IPS-20b (cell line): ENCODE measurements at regions not wholly inside any gene's neighbourhood (a gene's known extent, or its start where the extent isn't known, plus 50 kb on each side); places are given as distances from the start of the nearest gene placed in this dataset.

Experiments used
- H3K27ac ChIP-seq: one replicate; pipeline ENCODE4 v1.5.1; 2013; ENCODE audit warnings: low read length
- H3K27me3 ChIP-seq: 2 replicates; pipeline ENCODE4 v1.6.1; 2013; ENCODE audit warnings: mild to moderate bottlenecking, low read length, inconsistent platforms; ENCODE audit not compliant: insufficient read depth
- H3K36me3 ChIP-seq: 2 replicates; pipeline ENCODE4 v1.6.1; 2013; ENCODE audit warnings: low read depth, mild to moderate bottlenecking, inconsistent platforms, low read length, moderate library complexity; ENCODE audit not compliant: insufficient read depth
- H3K4me1 ChIP-seq: 2 replicates; pipeline ENCODE4 v1.6.1; 2013; ENCODE audit warnings: mild to moderate bottlenecking, control low read depth, inconsistent platforms, low read length, moderate library complexity; ENCODE audit not compliant: insufficient read depth
- H3K4me3 ChIP-seq: 2 replicates; pipeline ENCODE4 v1.5.1; 2013; ENCODE audit warnings: mild to moderate bottlenecking, low read length, inconsistent platforms
- H3K9ac ChIP-seq: 2 replicates; pipeline ENCODE4 v1.6.1; 2013; ENCODE audit warnings: low read depth, mild to moderate bottlenecking, inconsistent platforms, low read length, moderate library complexity
- H3K9me3 ChIP-seq: 2 replicates; pipeline ENCODE4 v1.6.1; 2013; ENCODE audit warnings: mild to moderate bottlenecking, low read depth, low read length, inconsistent platforms; ENCODE audit not compliant: insufficient read depth

DNA sequence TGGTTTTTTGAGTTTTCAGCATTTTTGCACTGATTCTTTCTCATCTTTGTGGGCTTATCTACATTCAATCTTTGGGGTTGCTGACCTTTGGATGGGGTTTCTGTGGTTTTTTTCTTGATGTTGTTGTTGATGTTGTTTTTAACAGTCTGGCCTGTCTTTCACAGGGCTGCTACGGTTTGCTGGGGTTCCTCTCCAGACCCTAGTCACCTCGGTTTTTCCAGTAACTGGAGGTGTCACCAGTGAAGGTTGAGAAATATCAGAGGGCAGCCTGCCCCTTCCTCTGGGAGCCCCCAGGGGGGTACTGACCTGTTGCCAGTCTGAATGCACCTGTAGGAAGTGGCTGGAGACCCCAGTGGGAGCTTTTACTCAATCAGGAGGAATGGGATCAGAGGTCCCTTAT, 365.4 kb downstream of the JRKL start:
- Histone ChIP-seq H3K9ac (no peak overlapping the region), H3K4me3 (no peak overlapping the region), H3K27me3 (no peaks in the 10 kb centered on the region), H3K4me1 (no peaks in the 10 kb centered on the region), H3K9me3 (no peaks in the 10 kb centered on the region), H3K36me3 (no peaks in the 10 kb centered on the region), H3K27ac (no peak overlapping the region)

DNA sequence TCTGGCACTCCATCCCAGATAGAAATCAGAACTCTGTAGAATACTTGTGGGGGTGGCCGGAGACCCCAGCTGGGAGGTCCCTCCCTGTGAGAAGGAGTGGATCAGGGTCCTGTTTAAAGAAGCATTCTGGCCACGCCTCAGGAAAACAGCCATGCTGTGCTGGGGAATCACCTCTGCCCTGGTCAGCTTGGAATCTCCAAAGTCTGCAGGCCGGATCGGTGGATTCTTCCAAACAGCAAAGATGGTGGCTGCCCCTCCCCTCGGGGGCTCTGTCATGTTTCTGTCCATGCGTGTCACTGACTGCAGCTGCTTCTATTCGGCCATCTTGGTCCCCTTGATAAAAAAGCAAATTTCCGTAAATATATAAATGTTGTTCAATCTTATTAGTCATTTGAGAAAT, 365.9 kb downstream of the JRKL start:
- Histone ChIP-seq H3K4me1 (no peaks in the 10 kb centered on the region), H3K27me3 (no peaks in the 10 kb centered on the region), H3K9ac (no peak overlapping the region), H3K4me3 (no peak overlapping the region), H3K36me3 (no peaks in the 10 kb centered on the region), H3K27ac (no peak overlapping the region), H3K9me3 (no peaks in the 10 kb centered on the region)

DNA sequence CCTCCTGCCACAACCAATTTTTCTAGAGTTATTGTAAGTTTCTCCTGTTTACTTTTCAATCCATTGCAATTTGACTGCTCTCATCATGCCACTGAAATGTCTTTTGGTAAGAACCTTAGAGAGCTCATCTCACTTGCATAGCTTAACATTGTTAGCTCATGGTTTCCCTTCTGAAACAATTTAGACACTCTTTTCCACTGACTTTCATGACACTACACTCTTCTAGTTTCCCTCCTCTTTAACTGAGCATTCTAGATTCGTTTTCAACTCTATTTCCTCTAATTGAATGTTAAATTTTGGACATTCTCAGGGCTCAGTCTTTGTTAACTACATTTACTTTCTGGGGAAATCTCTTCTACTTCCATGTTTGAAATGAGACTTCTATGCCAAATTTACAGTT, 369.1 kb downstream of the JRKL start:
- H3K9ac ChIP-seq, result no peak overlapping the region
- no peaks in the 10 kb centered on the region for H3K4me1 ChIP-seq
- no peaks in the 10 kb centered on the region for H3K36me3 ChIP-seq
- H3K27me3 ChIP-seq, result no peaks in the 10 kb centered on the region
- H3K27ac ChIP-seq, result no peak overlapping the region
- no peak overlapping the region for H3K4me3 ChIP-seq
- no peaks in the 10 kb centered on the region for H3K9me3 ChIP-seq

DNA sequence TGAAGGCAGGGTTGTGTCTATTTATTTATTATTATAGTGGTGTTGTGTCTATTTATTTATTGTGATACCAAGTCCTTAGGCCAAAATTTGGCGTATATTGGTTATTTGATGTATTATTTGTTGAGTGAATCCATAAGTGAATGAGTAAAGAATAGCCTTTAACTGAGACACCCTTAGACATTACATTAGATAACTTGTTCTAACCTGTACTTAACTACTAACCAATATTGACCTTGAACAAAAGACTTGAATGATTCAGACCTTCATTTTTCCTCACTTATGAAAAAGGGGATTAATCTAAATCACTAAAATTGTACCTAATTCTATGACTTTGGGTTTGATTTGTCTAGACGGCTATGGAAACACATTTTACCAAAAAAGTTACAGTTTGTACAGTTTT, 370.5 kb downstream of the JRKL start:
- H3K27ac ChIP-seq, result no peak overlapping the region
- H3K36me3 ChIP-seq, result no peaks in the 10 kb centered on the region
- H3K9me3 ChIP-seq, result no peaks in the 10 kb centered on the region
- no peak overlapping the region for H3K9ac ChIP-seq
- no peaks in the 10 kb centered on the region for H3K4me1 ChIP-seq
- no peaks in the 10 kb centered on the region for H3K27me3 ChIP-seq
- no peak overlapping the region for H3K4me3 ChIP-seq

DNA sequence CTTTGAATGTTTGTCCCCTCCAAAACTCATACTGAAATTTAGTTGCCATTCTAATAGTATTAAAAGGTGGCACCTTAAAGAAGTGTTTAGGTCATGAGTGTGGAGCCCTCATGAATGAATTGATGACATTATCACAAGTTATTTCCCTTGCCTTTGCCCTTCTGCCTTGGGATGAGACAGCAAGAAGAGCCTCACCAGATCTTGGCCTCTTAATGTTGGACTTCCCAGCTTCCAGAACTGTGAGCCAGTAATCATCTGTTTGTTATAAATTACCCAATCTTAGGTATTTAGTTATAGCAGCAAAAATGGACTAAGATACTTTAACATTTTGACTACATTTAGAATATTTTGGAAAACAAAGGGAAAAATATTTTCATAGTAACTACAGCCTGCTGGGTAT, 371.0 kb downstream of the JRKL start:
- H3K27me3 ChIP-seq, result no peaks in the 10 kb centered on the region
- H3K36me3 ChIP-seq, result no peaks in the 10 kb centered on the region
- H3K9me3 ChIP-seq, result no peaks in the 10 kb centered on the region
- no peaks in the 10 kb centered on the region for H3K4me1 ChIP-seq
- H3K9ac ChIP-seq, result no peak overlapping the region
- H3K27ac ChIP-seq, result no peak overlapping the region
- H3K4me3 ChIP-seq, result no peak overlapping the region

DNA sequence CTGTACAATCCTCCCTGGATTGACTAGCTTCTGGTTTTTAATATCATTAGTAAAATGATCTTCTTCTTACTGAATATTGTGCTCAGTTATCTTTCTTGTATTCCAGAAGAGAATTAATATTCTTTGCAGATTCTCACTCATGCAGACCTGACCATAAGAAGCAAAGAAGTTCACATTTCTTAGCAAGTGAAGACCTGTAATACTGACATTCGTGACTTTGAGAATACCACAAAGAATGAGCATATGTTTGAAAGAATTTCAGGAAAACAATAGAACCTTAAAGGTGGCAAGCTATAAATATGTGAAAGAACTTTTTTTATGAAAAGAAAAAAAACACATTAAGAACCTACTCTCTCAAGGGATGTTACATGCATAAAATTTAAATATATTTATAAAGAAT, 371.6 kb downstream of the JRKL start:
- Histone ChIP-seq H3K4me3 (no peak overlapping the region), H3K9me3 (no peaks in the 10 kb centered on the region), H3K27me3 (no peaks in the 10 kb centered on the region), H3K27ac (no peak overlapping the region), H3K9ac (no peak overlapping the region), H3K4me1 (no peaks in the 10 kb centered on the region), H3K36me3 (no peaks in the 10 kb centered on the region)

DNA sequence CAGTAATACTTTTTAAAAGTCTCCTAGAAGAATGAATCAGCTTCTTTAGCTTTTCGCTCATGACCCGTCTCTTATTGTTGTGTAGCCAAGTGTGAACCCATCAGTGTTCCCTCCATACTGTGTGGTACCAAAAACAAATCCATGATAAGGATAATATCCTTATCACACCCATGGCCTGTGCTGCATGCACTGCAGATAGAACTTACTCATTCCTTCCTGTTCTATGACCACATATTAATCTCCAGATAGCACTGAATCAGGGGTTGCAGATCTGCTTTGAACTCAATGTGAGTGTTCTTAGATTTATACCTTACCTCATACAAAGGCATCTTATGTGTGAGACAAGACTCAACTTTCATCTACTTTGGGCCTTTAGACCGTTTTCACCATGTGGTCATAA, 373.4 kb downstream of the JRKL start:
- H3K36me3 ChIP-seq, result no peaks in the 10 kb centered on the region
- no peak overlapping the region for H3K27ac ChIP-seq

DNA sequence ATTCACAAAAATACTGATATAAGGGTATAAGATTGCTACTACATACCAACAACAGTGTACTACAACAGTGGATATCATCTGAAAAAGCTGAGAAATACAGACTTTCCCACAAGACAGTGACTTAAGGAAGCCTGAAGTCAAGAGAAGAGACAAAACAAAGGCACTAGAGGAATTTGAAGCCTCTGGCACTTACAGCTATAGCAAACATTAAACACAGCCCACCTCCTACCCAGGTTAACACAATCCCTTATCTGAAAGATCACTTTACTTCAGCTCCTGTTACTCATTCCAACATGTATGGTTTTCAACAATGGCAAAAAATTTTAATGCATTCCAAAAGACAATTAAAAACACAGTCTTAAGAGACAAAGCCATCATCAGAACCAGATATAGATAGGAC, 388.5 kb downstream of the JRKL start:
- Histone ChIP-seq H3K9me3 (no peaks in the 10 kb centered on the region), H3K27ac (no peak overlapping the region), H3K4me1 (no peaks in the 10 kb centered on the region), H3K36me3 (no peaks in the 10 kb centered on the region), H3K27me3 (no peaks in the 10 kb centered on the region), H3K9ac (no peak overlapping the region), H3K4me3 (no peak overlapping the region)

More for the DNA sequence above, 373.4 kb downstream of the JRKL start:
- H3K4me3 ChIP-seq, result no peak overlapping the region
- H3K27me3 ChIP-seq, result no peaks in the 10 kb centered on the region
- no peaks in the 10 kb centered on the region for H3K9me3 ChIP-seq
- H3K4me1 ChIP-seq, result no peaks in the 10 kb centered on the region
- H3K9ac ChIP-seq, result no peak overlapping the region

DNA sequence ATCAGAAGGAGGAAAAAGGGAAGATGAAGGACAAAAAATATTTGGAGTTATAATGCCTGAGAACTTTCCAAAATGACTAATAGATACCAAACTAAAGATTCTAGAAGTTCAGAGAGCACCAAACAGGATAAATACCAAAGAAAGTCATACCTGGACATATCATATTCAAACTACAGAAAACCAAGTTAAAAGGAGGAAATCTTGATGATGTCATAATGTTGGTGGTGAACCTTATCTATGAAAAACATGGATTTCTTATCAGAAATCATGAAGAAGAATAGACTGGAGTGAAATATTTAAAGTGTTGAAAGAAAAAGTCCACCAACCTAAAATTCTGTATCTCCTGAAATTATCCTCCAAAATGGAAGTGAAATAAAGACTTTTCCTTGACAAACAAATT, 389.2 kb downstream of the JRKL start:
- H3K4me3 ChIP-seq, result no peak overlapping the region
- no peaks in the 10 kb centered on the region for H3K36me3 ChIP-seq
- H3K9ac ChIP-seq, result no peak overlapping the region
- no peaks in the 10 kb centered on the region for H3K4me1 ChIP-seq
- no peaks in the 10 kb centered on the region for H3K9me3 ChIP-seq
- H3K27ac ChIP-seq, result no peak overlapping the region
- H3K27me3 ChIP-seq, result no peaks in the 10 kb centered on the region

DNA sequence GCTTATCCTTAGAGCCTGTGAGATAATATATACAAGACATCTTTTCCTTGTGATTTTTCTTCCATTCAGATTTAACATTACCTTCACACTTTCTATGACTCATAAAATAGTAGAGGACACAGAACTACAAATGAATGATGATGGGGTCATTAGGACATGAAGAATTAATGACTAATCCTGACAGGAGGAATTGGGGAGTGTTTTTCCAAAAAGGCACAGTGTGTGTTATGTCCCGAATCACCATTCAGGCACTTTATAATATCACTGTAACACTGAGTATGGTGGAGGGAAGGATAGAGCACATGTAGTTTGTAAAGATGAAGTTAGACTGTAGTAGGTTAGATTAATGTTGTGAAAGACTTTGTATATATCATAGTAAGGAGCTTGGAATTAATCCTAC, 391.3 kb downstream of the JRKL start:
- Histone ChIP-seq H3K9me3 (no peaks in the 10 kb centered on the region), H3K27ac (no peak overlapping the region), H3K4me1 (no peaks in the 10 kb centered on the region), H3K4me3 (no peak overlapping the region), H3K36me3 (no peaks in the 10 kb centered on the region), H3K9ac (no peak overlapping the region), H3K27me3 (no peaks in the 10 kb centered on the region)

DNA sequence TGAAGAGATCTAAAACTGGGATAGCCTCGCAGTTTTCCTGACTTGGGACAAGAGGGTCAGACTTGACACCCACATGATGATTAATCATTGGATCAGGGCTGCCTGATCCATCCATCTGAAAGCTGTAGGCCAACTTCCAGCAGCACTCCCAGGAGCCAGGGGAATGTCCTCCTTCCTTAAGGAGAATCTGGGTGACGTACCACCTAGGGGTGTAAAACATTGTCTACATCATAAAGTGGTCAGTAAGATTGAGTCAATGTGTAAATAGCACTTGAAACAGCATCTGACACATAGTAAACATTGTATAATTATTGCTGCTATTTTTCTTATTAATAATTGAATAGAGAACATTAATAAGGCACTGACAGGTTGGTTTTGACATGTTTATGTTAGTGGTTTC, 392.8 kb downstream of the JRKL start:
- H3K9ac ChIP-seq, result no peak overlapping the region
- no peaks in the 10 kb centered on the region for H3K36me3 ChIP-seq
- no peaks in the 10 kb centered on the region for H3K4me1 ChIP-seq
- no peaks in the 10 kb centered on the region for H3K9me3 ChIP-seq
- no peak overlapping the region for H3K27ac ChIP-seq
- no peak overlapping the region for H3K4me3 ChIP-seq
- no peaks in the 10 kb centered on the region for H3K27me3 ChIP-seq

DNA sequence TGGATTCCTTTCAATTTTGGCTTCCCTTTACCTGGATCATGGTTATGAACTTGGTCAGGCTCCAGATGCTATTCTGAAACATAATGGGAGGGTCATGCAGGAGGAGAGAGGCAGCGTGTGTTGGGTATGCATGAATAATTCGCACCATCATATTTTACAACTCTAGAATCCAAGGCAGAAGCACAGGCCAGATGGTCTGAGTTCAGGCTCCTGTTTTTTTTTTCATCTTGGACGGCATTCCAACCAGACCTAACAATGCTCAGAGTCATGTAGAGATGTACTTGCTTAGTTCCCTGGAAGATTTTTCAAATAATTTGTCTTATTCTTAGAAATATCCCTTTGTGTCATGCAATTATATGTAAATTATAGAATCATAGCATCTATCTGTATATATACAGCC, 393.5 kb downstream of the JRKL start:
- H3K4me3 ChIP-seq, result no peak overlapping the region
- H3K27me3 ChIP-seq, result no peaks in the 10 kb centered on the region
- no peaks in the 10 kb centered on the region for H3K9me3 ChIP-seq
- no peak overlapping the region for H3K27ac ChIP-seq
- H3K36me3 ChIP-seq, result no peaks in the 10 kb centered on the region
- no peak overlapping the region for H3K9ac ChIP-seq
- H3K4me1 ChIP-seq, result no peaks in the 10 kb centered on the region

DNA sequence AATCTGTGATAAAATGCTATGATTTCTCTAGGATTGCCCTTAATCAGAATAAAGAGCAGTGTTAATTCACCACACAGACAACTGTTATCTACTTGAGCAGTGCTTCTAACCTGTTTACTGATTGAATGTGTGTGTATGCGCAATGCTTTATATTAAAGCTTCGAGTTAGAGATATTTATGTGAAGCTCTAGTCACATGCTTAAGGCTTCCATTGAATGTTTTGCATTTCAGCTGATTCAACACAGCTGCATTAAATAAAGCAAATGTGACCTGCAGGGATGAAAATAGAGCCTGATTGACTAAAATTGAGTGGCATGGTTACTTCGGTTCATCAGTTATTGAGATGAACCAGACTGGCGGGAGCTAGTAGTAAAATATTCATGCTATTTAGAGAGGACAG, 395.3 kb downstream of the JRKL start:
- no peak overlapping the region for H3K4me3 ChIP-seq
- H3K36me3 ChIP-seq, result no peaks in the 10 kb centered on the region
- no peaks in the 10 kb centered on the region for H3K9me3 ChIP-seq
- no peaks in the 10 kb centered on the region for H3K27me3 ChIP-seq
- no peak overlapping the region for H3K27ac ChIP-seq
- H3K9ac ChIP-seq, result no peak overlapping the region
- H3K4me1 ChIP-seq, result no peaks in the 10 kb centered on the region
